Liver (tissue), 8 donors: ENCODE measurements at regions not wholly inside any gene's neighbourhood (a gene's known extent, or its start where the extent isn't known, plus 50 kb on each side); places are given as distances from the start of the nearest gene placed in this dataset.

ENCODE experiments used
- DNase-seq: peaks from one replicate; pipeline ENCODE4 v3.0.0-alpha.2; 2017; ENCODE audit warnings: low spot score
- H3K27ac ChIP-seq, 2 donors: one replicate each; pipeline ENCODE4 v1.7.0; 2013; ENCODE audit warnings: inconsistent platforms in 2 of 2, low read length in 2 of 2, control low read depth in 1 of 2, low read depth in 1 of 2, mild to moderate bottlenecking in 1 of 2
- H3K27me3 ChIP-seq, 4 donors: one replicate each; pipeline versions ENCODE4 v1.6.1 to v1.7.0; 2013; ENCODE audit warnings: low read length in 3 of 4, inconsistent platforms in 1 of 4, mild to moderate bottlenecking in 1 of 4, moderate library complexity in 1 of 4; ENCODE audit not compliant: control insufficient read depth in 4 of 4, insufficient read depth in 4 of 4
- H3K36me3 ChIP-seq, 4 donors: one replicate each; pipeline versions ENCODE4 v1.6.1 to v1.7.0; 2013; ENCODE audit warnings: low read length in 3 of 4, mild to moderate bottlenecking in 3 of 4, low read depth in 1 of 4, moderate library complexity in 1 of 4; ENCODE audit not compliant: control insufficient read depth in 4 of 4, insufficient read depth in 3 of 4
- H3K4me1 ChIP-seq, 4 donors: one replicate each; pipeline versions ENCODE4 v1.6.1 to v1.7.0; 2013; ENCODE audit warnings: low read length in 3 of 4, mild to moderate bottlenecking in 3 of 4, moderate library complexity in 1 of 4; ENCODE audit not compliant: control insufficient read depth in 4 of 4, insufficient read depth in 4 of 4
- H3K4me3 ChIP-seq, 3 donors: one replicate each; pipeline versions ENCODE4 v1.6.1 to v1.7.0; 2013; ENCODE audit warnings: low read length in 3 of 3, control low read depth in 1 of 3, low read depth in 1 of 3, mild to moderate bottlenecking in 1 of 3
- H3K9ac ChIP-seq, 2 donors: one replicate each; pipeline ENCODE4 v1.7.0; 2013; ENCODE audit warnings: low read length in 2 of 2, mild to moderate bottlenecking in 2 of 2, moderate library complexity in 2 of 2, control low read depth in 1 of 2, low read depth in 1 of 2
- H3K9me3 ChIP-seq, 4 donors: one replicate each; pipeline versions ENCODE4 v1.6.1 to v1.7.0; 2013; ENCODE audit warnings: low read length in 3 of 4; ENCODE audit not compliant: control insufficient read depth in 4 of 4
- EGR1 ChIP-seq, 2 donors: IDR thresholded peaks; 2 replicates each; pipeline ENCODE4 v1.6.1; 2016 to 2018; ENCODE audit warnings: antibody characterized with exemption in 2 of 2, low read depth in 2 of 2
- FOXA1 ChIP-seq: IDR thresholded peaks from 2 replicates; pipeline ENCODE4 v1.6.1; 2016; ENCODE audit warnings: antibody characterized with exemption
- FOXA2 ChIP-seq: IDR thresholded peaks from 2 replicates; pipeline ENCODE4 v1.6.1; 2016; ENCODE audit warnings: antibody characterized with exemption
- GABPA ChIP-seq, 2 donors: IDR thresholded peaks in 1 of 2; conservative IDR thresholded peaks in 1 of 2; 2 replicates each; pipeline ENCODE4 v1.6.1; 2016; ENCODE audit warnings: antibody characterized with exemption in 2 of 2, mild to moderate bottlenecking in 1 of 2, moderate library complexity in 1 of 2
- HNF4A ChIP-seq, 2 donors: conservative IDR thresholded peaks; 2 replicates each; pipeline ENCODE4 v1.6.1; 2016; ENCODE audit warnings: antibody characterized with exemption in 2 of 2, mild to moderate bottlenecking in 2 of 2
- HNF4G ChIP-seq: IDR thresholded peaks from 2 replicates; pipeline ENCODE4 v1.6.1; 2016; ENCODE audit warnings: antibody characterized with exemption
- JUND ChIP-seq, 2 donors: IDR thresholded peaks; 2 replicates each; pipeline ENCODE4 v1.6.1; 2016; ENCODE audit warnings: antibody characterized with exemption in 2 of 2
- RXRA ChIP-seq, 2 donors: IDR thresholded peaks; 2 replicates each; pipeline ENCODE4 v1.6.1; 2017 to 2018; ENCODE audit warnings: antibody characterized with exemption in 2 of 2, mild to moderate bottlenecking in 1 of 2
- SP1 ChIP-seq: IDR thresholded peaks from 2 replicates; pipeline ENCODE4 v1.6.1; 2018; ENCODE audit warnings: antibody characterized with exemption, mild to moderate bottlenecking
- YY1 ChIP-seq: IDR thresholded peaks from 2 replicates; pipeline ENCODE4 v1.6.1; 2016; ENCODE audit warnings: antibody characterized with exemption, mild to moderate bottlenecking
- WGBS: extraction: QIAGEN DNeasy Blood & Tissue Kit; methylation state at CpG from one replicate; pipeline ENCODE4 v1.1.7; 2013; 5-methylcytosine and 5-hydroxymethylcytosine counted together
- TF ChIP-seq, protein P1 (sequence below): IDR thresholded peaks from 2 replicates; pipeline ENCODE4 v1.6.1; 2016; ENCODE audit warnings: antibody characterized with exemption, mild to moderate bottlenecking
- TF ChIP-seq, protein P2 (sequence below): fragments of 150-350 bp; IDR thresholded peaks from 2 replicates; pipeline ENCODE4 v1.5.1; 2017; ENCODE audit warnings: improper control_type of control experiment, low read depth, low read length; ENCODE audit not compliant: missing input control
- TF ChIP-seq, protein P3 (sequence below): IDR thresholded peaks from 2 replicates; pipeline ENCODE4 v1.6.1; 2016; ENCODE audit warnings: antibody characterized with exemption
- donor health status: healthy.
- donor health status: healthy.
- donor health status: healthy.
- donor health status: healthy.
- donor health status: healthy.

DNA sequence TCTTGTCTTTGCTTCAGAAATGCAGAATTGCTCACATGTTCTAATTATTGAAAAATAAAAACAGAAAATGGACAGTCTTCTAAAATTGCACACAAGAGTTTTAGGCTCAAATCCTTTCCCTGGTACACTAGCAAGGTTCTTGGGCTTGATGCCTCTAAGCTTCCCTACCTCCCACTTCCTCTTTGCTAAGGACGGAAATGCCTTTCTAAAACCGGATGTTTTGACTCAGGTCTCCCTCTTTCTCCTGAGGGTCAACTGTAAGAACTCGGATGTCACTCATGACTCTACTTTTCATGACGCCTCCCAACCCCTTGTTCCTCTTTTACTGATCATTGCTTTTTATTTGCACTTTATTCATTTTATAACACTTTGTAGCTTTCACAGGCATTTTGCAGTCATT is 613.5 kb downstream of the C6orf118 start:
- Histone ChIP-seq H3K36me3 (no peaks in the 10 kb centered on the region), H3K4me3 (no peak overlapping the region), H3K4me1 (no peaks in the 10 kb centered on the region), H3K27ac (no peak overlapping the region), H3K27me3 (peaks cover 0 to 4% (median 0%) of the 10 kb centered on the region in 4 donors), H3K9me3 (no peaks in the 10 kb centered on the region), H3K9ac (no peak overlapping the region)
- TF ChIP-seq RXRA (IDR thresholded peaks at IDR 0.05), result no peak
- no peak for TF ChIP-seq HNF4A (conservative IDR thresholded peaks at IDR 0.05)
- TF ChIP-seq, protein P1, sequence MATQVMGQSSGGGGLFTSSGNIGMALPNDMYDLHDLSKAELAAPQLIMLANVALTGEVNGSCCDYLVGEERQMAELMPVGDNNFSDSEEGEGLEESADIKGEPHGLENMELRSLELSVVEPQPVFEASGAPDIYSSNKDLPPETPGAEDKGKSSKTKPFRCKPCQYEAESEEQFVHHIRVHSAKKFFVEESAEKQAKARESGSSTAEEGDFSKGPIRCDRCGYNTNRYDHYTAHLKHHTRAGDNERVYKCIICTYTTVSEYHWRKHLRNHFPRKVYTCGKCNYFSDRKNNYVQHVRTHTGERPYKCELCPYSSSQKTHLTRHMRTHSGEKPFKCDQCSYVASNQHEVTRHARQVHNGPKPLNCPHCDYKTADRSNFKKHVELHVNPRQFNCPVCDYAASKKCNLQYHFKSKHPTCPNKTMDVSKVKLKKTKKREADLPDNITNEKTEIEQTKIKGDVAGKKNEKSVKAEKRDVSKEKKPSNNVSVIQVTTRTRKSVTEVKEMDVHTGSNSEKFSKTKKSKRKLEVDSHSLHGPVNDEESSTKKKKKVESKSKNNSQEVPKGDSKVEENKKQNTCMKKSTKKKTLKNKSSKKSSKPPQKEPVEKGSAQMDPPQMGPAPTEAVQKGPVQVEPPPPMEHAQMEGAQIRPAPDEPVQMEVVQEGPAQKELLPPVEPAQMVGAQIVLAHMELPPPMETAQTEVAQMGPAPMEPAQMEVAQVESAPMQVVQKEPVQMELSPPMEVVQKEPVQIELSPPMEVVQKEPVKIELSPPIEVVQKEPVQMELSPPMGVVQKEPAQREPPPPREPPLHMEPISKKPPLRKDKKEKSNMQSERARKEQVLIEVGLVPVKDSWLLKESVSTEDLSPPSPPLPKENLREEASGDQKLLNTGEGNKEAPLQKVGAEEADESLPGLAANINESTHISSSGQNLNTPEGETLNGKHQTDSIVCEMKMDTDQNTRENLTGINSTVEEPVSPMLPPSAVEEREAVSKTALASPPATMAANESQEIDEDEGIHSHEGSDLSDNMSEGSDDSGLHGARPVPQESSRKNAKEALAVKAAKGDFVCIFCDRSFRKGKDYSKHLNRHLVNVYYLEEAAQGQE, result no peak
- no peak for TF ChIP-seq YY1
- no peak for TF ChIP-seq SP1
- no peak for TF ChIP-seq JUND (IDR thresholded peaks at IDR 0.05)
- TF ChIP-seq, protein P2, sequence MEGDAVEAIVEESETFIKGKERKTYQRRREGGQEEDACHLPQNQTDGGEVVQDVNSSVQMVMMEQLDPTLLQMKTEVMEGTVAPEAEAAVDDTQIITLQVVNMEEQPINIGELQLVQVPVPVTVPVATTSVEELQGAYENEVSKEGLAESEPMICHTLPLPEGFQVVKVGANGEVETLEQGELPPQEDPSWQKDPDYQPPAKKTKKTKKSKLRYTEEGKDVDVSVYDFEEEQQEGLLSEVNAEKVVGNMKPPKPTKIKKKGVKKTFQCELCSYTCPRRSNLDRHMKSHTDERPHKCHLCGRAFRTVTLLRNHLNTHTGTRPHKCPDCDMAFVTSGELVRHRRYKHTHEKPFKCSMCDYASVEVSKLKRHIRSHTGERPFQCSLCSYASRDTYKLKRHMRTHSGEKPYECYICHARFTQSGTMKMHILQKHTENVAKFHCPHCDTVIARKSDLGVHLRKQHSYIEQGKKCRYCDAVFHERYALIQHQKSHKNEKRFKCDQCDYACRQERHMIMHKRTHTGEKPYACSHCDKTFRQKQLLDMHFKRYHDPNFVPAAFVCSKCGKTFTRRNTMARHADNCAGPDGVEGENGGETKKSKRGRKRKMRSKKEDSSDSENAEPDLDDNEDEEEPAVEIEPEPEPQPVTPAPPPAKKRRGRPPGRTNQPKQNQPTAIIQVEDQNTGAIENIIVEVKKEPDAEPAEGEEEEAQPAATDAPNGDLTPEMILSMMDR, result no peak
- TF ChIP-seq GABPA (IDR thresholded peaks at IDR 0.05 in 1 of 2, conservative IDR thresholded peaks at IDR 0.05 in 1 of 2), result no peak
- no peak for TF ChIP-seq EGR1 (IDR thresholded peaks at IDR 0.05; ENCODE audit: low read depth in 2 of 2)
- no peak for TF ChIP-seq FOXA2
- 55% methylated on average over 4 of the region's 4 CpGs for WGBS
- DNase-seq, result no peak

DNA sequence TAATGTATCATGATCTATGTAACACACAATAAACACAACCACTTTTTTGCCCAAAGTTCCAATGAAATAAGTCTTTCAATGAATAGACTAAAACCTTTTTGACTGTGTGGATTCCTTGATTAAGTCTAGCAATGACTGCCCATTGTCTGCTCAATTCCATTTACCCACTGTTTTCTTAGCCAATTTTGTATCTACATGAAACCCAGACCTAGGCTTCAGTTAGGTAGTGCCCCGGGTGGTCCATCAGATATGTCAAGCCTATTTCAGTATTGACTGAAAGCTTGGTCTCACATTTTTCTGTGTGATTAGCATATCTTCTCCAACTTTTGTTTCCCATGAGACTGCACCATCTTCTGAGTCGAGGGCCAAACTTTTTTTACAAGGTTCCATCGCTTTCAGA is 615.0 kb downstream of the C6orf118 start:
- no peak for TF ChIP-seq JUND (IDR thresholded peaks at IDR 0.05)
- TF ChIP-seq GABPA (IDR thresholded peaks at IDR 0.05 in 1 of 2, conservative IDR thresholded peaks at IDR 0.05 in 1 of 2), result no peak
- TF ChIP-seq, protein P2, result no peak
- no peak for TF ChIP-seq HNF4G
- no peak for TF ChIP-seq FOXA1
- TF ChIP-seq RXRA (IDR thresholded peaks at IDR 0.05), result no peak
- TF ChIP-seq, protein P3, sequence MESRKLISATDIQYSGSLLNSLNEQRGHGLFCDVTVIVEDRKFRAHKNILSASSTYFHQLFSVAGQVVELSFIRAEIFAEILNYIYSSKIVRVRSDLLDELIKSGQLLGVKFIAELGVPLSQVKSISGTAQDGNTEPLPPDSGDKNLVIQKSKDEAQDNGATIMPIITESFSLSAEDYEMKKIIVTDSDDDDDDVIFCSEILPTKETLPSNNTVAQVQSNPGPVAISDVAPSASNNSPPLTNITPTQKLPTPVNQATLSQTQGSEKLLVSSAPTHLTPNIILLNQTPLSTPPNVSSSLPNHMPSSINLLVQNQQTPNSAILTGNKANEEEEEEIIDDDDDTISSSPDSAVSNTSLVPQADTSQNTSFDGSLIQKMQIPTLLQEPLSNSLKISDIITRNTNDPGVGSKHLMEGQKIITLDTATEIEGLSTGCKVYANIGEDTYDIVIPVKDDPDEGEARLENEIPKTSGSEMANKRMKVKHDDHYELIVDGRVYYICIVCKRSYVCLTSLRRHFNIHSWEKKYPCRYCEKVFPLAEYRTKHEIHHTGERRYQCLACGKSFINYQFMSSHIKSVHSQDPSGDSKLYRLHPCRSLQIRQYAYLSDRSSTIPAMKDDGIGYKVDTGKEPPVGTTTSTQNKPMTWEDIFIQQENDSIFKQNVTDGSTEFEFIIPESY, result no peak
- WGBS, result 81% methylated on average over 3 of the region's 3 CpGs
- Histone ChIP-seq H3K4me1 (no peaks in the 10 kb centered on the region), H3K36me3 (no peaks in the 10 kb centered on the region), H3K27me3 (peaks cover 0 to 4% (median 0%) of the 10 kb centered on the region in 4 donors), H3K9ac (no peak overlapping the region), H3K27ac (no peak overlapping the region), H3K9me3 (no peaks in the 10 kb centered on the region), H3K4me3 (no peak overlapping the region)
- no peak for DNase-seq
